SH-SY5Y (cell line): ENCODE measurements at regions not wholly inside any gene's neighbourhood (a gene's known extent, or its start where the extent isn't known, plus 50 kb on each side); places are given as distances from the start of the nearest gene placed in this dataset.
A peak's percentile ranks its signal among the peaks of the same experiment; 100 is the strongest.

Experiments used
- GATA2 ChIP-seq: IDR thresholded peaks from 2 replicates; pipeline ENCODE4 v1.6.1; 2011; ENCODE audit warnings: mild to moderate bottlenecking, low read depth, low read length
- GATA3 ChIP-seq: IDR thresholded peaks from 2 replicates; pipeline ENCODE4 v1.6.1; 2011; ENCODE audit warnings: low read depth, mild to moderate bottlenecking, low read length, moderate library complexity

- TF ChIP-seq GATA3 (no peak), GATA2 (peak; percentile 59)
Measured at GRCh38 chr11:13145461-13145860, 132.1 kb upstream of the BMAL1 start.
